D721Med (cell line): ENCODE measurements at regions not wholly inside any gene's neighbourhood (a gene's known extent, or its start where the extent isn't known, plus 50 kb on each side); places are given as distances from the start of the nearest gene placed in this dataset.

Experiments
- DNase-seq: peaks from one replicate; pipeline ENCODE4 v3.0.0; 2011; ENCODE audit warnings: low spot score; ENCODE audit not compliant: insufficient read length
- FAIRE-seq: peaks from 2 replicates; lab custom pipeline; 2011; peaks lifted over from hg19 to GRCh38; lab: Jason Lieb, UNC
- CTCF ChIP-seq: IDR thresholded peaks from 2 replicates; pipeline ENCODE4 v1.5.1; 2012; ENCODE audit warnings: mild to moderate bottlenecking, control low read depth; ENCODE audit not compliant: insufficient read depth; ENCODE audit errors: missing control alignments

GRCh38 chr16:64011650-64012049 is 1110.2 kb downstream of the CDH11 start:
- no peak for FAIRE-seq
- no peak for DNase-seq
- no peak for TF ChIP-seq CTCF

GRCh38 chr16:64008131-64008530 is 1113.7 kb downstream of the CDH11 start:
- DNase-seq (no peak), FAIRE-seq (no peak)
- TF ChIP-seq CTCF, result no peak

- FAIRE-seq, result no peak
- no peak for DNase-seq
- no peak for TF ChIP-seq CTCF
Measured at GRCh38 chr16:64004116-64004515, 1117.7 kb downstream of the CDH11 start.

GRCh38 chr16:63995025-63995424 is 1126.8 kb downstream of the CDH11 start:
- DNase-seq (no peak), FAIRE-seq (no peak)
- TF ChIP-seq CTCF, result no peak

GRCh38 chr16:63983401-63983800 is 1138.5 kb downstream of the CDH11 start:
- TF ChIP-seq CTCF, result no peak
- DNase-seq (no peak), FAIRE-seq (no peak)

- FAIRE-seq, result no peak
- DNase-seq, result no peak
- no peak for TF ChIP-seq CTCF
Measured at GRCh38 chr16:63982741-63983140, 1139.1 kb downstream of the CDH11 start.

- FAIRE-seq (no peak), DNase-seq (no peak)
- TF ChIP-seq CTCF, result no peak
Measured at GRCh38 chr16:63982110-63982509, 1139.8 kb downstream of the CDH11 start.
